CD4-positive, alpha-beta T cell treated with Interferon gamma for 1 hour (primary cell): ENCODE measurements at regions not wholly inside any gene's neighbourhood (a gene's known extent, or its start where the extent isn't known, plus 50 kb on each side); places are given as distances from the start of the nearest gene placed in this dataset.

Experiments
- DNase-seq: peaks from one replicate; pipeline ENCODE4 v3.0.0-alpha.2; 2020

- no peak for DNase-seq
These were observed 93.5 kb downstream of the C1orf94 start for GRCh38 chr1:34270181-34270580.

- no peak for DNase-seq
These were observed 95.4 kb downstream of the C1orf94 start for GRCh38 chr1:34272152-34272551.

GRCh38 chr1:34275150-34275549 lies 98.4 kb downstream of the C1orf94 start:
- DNase-seq, result no peak

GRCh38 chr1:34276606-34277005 lies 99.9 kb downstream of the C1orf94 start:
- no peak for DNase-seq

GRCh38 chr1:34277150-34277549 lies 100.4 kb downstream of the C1orf94 start:
- no peak for DNase-seq

- no peak for DNase-seq
These were observed 101.5 kb downstream of the C1orf94 start for GRCh38 chr1:34278211-34278610.

GRCh38 chr1:34279971-34280370 lies 103.3 kb downstream of the C1orf94 start:
- no peak for DNase-seq

- DNase-seq, result no peak
These were observed 103.8 kb downstream of the C1orf94 start for GRCh38 chr1:34280509-34280908.

GRCh38 chr1:34283142-34283541 lies 106.4 kb downstream of the C1orf94 start:
- no peak for DNase-seq

GRCh38 chr1:34286511-34286910 lies 109.8 kb downstream of the C1orf94 start:
- no peak for DNase-seq

- no peak for DNase-seq
These were observed 114.1 kb downstream of the C1orf94 start for GRCh38 chr1:34290831-34291230.

- no peak for DNase-seq
These were observed 115.8 kb downstream of the C1orf94 start for GRCh38 chr1:34292472-34292871.

- no peak for DNase-seq
These were observed 119.4 kb downstream of the C1orf94 start for GRCh38 chr1:34296059-34296458.

GRCh38 chr1:34302798-34303197 lies 126.1 kb downstream of the C1orf94 start:
- DNase-seq, result no peak

GRCh38 chr1:34303218-34303617 lies 126.5 kb downstream of the C1orf94 start:
- no peak for DNase-seq

GRCh38 chr1:34306568-34306967 lies 129.9 kb downstream of the C1orf94 start:
- no peak for DNase-seq

- DNase-seq, result no peak
These were observed 135.7 kb downstream of the C1orf94 start for GRCh38 chr1:34312359-34312758.

- DNase-seq, result no peak
These were observed 139.3 kb downstream of the C1orf94 start for GRCh38 chr1:34315974-34316373.

GRCh38 chr1:34316773-34317172 lies 140.1 kb downstream of the C1orf94 start:
- DNase-seq, result no peak

GRCh38 chr1:34319218-34319617 lies 142.5 kb downstream of the C1orf94 start:
- no peak for DNase-seq

GRCh38 chr1:34320053-34320669 lies 143.5 kb downstream of the C1orf94 start:
- no peak for DNase-seq

GRCh38 chr1:34322969-34323368 lies 146.3 kb downstream of the C1orf94 start:
- no peak for DNase-seq

GRCh38 chr1:34324879-34325440 lies 148.3 kb downstream of the C1orf94 start:
- no peak for DNase-seq

GRCh38 chr1:34328281-34328799 lies 151.6 kb downstream of the C1orf94 start:
- no peak for DNase-seq

- DNase-seq, result no peak
These were observed 153.4 kb downstream of the C1orf94 start for GRCh38 chr1:34330061-34330460.
